ENCODE measurements at regions not wholly inside any gene's neighbourhood (a gene's known extent, or its start where the extent isn't known, plus 50 kb on each side); places are given as distances from the start of the nearest gene placed in this dataset.

DNA sequence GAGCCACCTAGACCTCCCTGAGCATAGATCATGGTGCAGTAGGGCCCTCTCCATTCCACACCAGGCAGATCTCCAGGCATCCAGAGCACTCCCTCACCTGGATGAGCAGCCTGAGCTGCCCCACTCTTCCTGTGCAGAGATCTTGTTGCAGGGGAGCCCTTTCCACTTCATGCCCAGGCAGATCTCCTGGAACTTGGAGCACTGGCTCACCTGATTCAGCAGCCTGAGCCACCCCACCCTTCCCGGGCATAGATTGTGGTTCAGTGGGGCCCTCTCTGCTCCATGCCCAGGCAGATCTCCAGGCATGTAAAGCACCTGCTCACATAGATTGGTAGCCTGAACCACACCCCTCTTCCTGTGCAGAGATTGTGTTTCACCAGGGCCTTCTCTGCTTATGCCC lies 78.0 kb downstream of the SEC16B start:
- TF ChIP-seq, protein P1, sequence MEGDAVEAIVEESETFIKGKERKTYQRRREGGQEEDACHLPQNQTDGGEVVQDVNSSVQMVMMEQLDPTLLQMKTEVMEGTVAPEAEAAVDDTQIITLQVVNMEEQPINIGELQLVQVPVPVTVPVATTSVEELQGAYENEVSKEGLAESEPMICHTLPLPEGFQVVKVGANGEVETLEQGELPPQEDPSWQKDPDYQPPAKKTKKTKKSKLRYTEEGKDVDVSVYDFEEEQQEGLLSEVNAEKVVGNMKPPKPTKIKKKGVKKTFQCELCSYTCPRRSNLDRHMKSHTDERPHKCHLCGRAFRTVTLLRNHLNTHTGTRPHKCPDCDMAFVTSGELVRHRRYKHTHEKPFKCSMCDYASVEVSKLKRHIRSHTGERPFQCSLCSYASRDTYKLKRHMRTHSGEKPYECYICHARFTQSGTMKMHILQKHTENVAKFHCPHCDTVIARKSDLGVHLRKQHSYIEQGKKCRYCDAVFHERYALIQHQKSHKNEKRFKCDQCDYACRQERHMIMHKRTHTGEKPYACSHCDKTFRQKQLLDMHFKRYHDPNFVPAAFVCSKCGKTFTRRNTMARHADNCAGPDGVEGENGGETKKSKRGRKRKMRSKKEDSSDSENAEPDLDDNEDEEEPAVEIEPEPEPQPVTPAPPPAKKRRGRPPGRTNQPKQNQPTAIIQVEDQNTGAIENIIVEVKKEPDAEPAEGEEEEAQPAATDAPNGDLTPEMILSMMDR (conservative IDR thresholded peaks at IDR 0.05): no peak
- Mint-ChIP-seq H3K9me3 (peaks cover 4% of the 10 kb centered on the region), H3K4me1 (no peaks in the 10 kb centered on the region), H3K27me3 (ENCODE audit: low read depth) (no peaks in the 10 kb centered on the region), H3K36me3 (ENCODE audit: low read depth) (peaks cover 3% of the 10 kb centered on the region), H3K4me3 (no peak overlapping the region), H3K27ac (ENCODE audit: unreplicated experiment) (no peak overlapping the region)
- no peak for DNase-seq (ENCODE audit: low read depth, low spot score)

DNA sequence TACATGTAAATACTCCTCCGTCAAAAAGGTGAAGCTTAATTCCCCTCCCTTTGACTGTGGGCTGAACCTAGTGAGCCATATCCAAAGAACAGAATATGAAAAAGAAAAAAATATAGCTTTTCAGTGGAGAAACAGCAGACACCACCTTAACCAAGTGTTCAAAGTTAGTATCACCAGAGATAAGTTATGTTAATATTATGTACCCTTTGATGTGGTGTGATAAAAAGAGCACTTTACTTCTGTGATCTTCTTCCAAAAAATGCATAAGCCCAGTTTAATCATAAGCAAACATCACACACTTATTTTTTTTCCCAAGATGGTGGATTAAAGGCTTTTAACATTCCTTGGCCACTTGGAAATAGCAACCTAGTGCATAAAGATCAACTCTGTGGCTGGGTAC lies 79.4 kb downstream of the SEC16B start:
- H3K36me3 Mint-ChIP-seq (ENCODE audit: low read depth): peaks cover 3% of the 10 kb centered on the region
- no peaks in the 10 kb centered on the region for H3K4me1 Mint-ChIP-seq
- no peak overlapping the region for H3K27ac Mint-ChIP-seq (ENCODE audit: unreplicated experiment)
- no peak overlapping the region for H3K4me3 Mint-ChIP-seq
- no peaks in the 10 kb centered on the region for H3K27me3 Mint-ChIP-seq (ENCODE audit: low read depth)
- TF ChIP-seq, protein P1 (conservative IDR thresholded peaks at IDR 0.05): no peak
- H3K9me3 Mint-ChIP-seq: peaks cover 4% of the 10 kb centered on the region
- no peak for DNase-seq (ENCODE audit: low read depth, low spot score)

DNA sequence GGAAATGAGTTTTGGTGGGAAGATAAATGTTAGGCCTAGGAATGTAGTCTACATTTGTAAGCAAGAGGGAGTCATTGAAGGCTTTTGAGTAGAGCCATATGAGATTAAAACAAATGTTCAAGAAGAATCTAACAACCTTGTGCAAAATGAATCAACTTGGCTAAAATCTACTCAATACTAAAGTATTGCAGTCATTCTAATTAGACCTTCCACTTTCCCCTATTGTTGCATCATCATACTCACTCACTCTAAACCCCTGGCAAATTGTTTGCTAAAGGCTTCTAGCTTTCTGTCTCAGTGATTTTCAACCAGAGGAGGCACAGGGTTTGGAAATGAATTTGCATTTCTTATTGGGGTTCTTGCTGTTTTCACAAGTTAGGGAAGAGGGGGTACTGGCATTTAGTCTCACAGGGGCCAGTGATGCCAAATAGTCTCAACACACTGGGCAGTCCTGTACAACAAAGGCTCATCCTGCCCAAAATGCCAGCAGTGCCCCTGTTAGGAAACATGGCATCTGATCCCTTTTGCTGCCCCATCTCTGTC lies 85.3 kb downstream of the SEC16B start:
- no peak for DNase-seq (ENCODE audit: low read depth, low spot score)
- Mint-ChIP-seq H3K9me3 (peaks cover 5% of the 10 kb centered on the region), H3K27ac (ENCODE audit: unreplicated experiment) (no peak overlapping the region), H3K4me1 (peaks cover 12% of the 10 kb centered on the region), H3K36me3 (ENCODE audit: low read depth) (peaks cover 5% of the 10 kb centered on the region), H3K4me3 (no peak overlapping the region), H3K27me3 (ENCODE audit: low read depth) (no peaks in the 10 kb centered on the region)
- TF ChIP-seq, protein P1 (conservative IDR thresholded peaks at IDR 0.05): no peak

DNA sequence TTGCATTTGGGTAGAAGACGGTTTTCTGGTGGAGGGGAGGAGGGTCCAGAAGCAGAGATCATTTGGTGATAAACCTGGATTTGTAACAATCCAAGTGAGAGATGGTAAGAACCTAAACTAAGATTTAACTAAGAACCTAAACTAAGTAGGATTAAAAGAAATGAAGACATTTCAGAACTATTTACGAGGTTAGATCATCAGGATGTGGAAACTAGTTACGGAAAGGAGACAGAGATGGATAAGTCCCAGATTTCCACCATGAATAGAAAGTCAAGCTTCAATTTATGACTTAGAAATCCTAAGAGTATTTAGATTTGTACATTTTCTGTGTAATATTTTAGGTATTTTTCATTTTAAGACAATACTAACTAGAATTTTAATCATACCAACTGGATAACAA lies 86.3 kb downstream of the SEC16B start:
- peaks cover 5% of the 10 kb centered on the region for H3K9me3 Mint-ChIP-seq
- TF ChIP-seq, protein P1 (conservative IDR thresholded peaks at IDR 0.05): no peak

DNA sequence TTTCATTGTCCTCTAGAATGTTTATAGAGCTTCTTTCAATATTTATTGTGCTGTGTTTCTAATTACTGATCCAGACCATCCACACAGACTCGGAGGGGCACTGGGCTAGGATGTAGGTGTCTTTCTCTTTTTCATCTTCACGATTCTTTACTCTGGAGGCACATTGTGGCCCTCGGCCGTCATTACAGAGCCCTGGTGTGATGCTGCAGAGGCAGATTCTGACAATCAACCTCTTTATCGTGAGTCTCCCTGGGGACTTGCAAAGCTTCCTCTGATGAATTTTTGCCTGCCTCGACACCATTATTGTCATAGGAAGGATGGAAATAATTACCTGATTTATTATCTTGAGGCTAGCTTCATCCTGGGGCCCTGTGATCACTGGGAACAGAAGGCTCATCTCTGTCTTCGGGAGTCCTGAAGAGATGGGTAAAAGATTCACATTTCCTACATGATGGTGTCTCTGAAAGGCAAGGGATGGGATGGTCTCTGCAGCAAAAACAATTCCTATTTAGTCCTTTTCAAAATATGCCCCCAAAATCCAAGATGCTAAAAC lies 89.4 kb downstream of the SEC16B start:
- Mint-ChIP-seq H3K36me3 (ENCODE audit: low read depth) (peaks cover 5% of the 10 kb centered on the region), H3K4me3 (no peak overlapping the region), H3K27me3 (ENCODE audit: low read depth) (no peaks in the 10 kb centered on the region), H3K27ac (ENCODE audit: unreplicated experiment) (no peak overlapping the region), H3K4me1 (peaks cover 12% of the 10 kb centered on the region), H3K9me3 (peaks cover 5% of the 10 kb centered on the region)
- TF ChIP-seq, protein P1 (conservative IDR thresholded peaks at IDR 0.05): no peak
- DNase-seq (ENCODE audit: low read depth, low spot score): no peak

More for the DNA sequence above, 86.3 kb downstream of the SEC16B start:
- H3K36me3 Mint-ChIP-seq (ENCODE audit: low read depth): peaks cover 5% of the 10 kb centered on the region
- DNase-seq (ENCODE audit: low read depth, low spot score): no peak
- peaks cover 12% of the 10 kb centered on the region for H3K4me1 Mint-ChIP-seq
- no peak overlapping the region for H3K4me3 Mint-ChIP-seq
- no peaks in the 10 kb centered on the region for H3K27me3 Mint-ChIP-seq (ENCODE audit: low read depth)
- H3K27ac Mint-ChIP-seq (ENCODE audit: unreplicated experiment): no peak overlapping the region
